H1 (cell line): ENCODE measurements at regions not wholly inside any gene's neighbourhood (a gene's known extent, or its start where the extent isn't known, plus 50 kb on each side); places are given as distances from the start of the nearest gene placed in this dataset.

Source experiments
- CTCF ChIA-PET: fragments of 300-600 bp; sonication (Branson Sonifier 250); formaldehyde crosslinking; loops from one replicate; lab custom pipeline; 2021; ENCODE audit not compliant: partially characterized antibody; lab: Charles Lee
- POLR2A ChIA-PET: fragments of 300-600 bp; sonication (Branson Sonifier 250); formaldehyde crosslinking; loops from one replicate; lab custom pipeline; 2021; ENCODE audit warnings: inconsistent platforms; ENCODE audit not compliant: partially characterized antibody; lab: Charles Lee
- DNase-seq, 2 experiments: peaks; one replicate each; pipeline versions ENCODE4 v3.0.0 to v3.0.0-alpha.2; 2010 to 2022; ENCODE audit warnings: low spot score in 2 of 2, low read depth in 1 of 2, mixed read lengths in 1 of 2
- FAIRE-seq: peaks from 2 replicates; lab custom pipeline; 2011; peaks lifted over from hg19 to GRCh38; lab: Jason Lieb, UNC
- H2AFZ ChIP-seq: 2 replicates; pipeline ENCODE4 v1.8.1; 2012; ENCODE audit warnings: low read length, inconsistent platforms
- H2AK5ac ChIP-seq: 2 replicates; pipeline ENCODE4 v1.6.1; 2013; ENCODE audit warnings: low read depth, low read length
- H2BK120ac ChIP-seq: replicated peaks from 2 replicates; pipeline ENCODE3; 2013; ENCODE audit warnings: low read depth, low read length, inconsistent platforms
- H2BK12ac ChIP-seq: 2 replicates; pipeline ENCODE4 v1.6.1; 2013; ENCODE audit warnings: low read depth, low read length
- H2BK15ac ChIP-seq: 2 replicates; pipeline ENCODE4 v1.6.1; 2013; ENCODE audit warnings: low read length
- H2BK20ac ChIP-seq: 2 replicates; pipeline ENCODE4 v1.6.1; 2013; ENCODE audit warnings: low read length
- H2BK5ac ChIP-seq: 2 replicates; pipeline ENCODE4 v1.6.1; 2013; ENCODE audit warnings: low read depth, low read length
- H3K14ac ChIP-seq: 2 replicates; pipeline ENCODE4 v1.6.1; 2013; ENCODE audit warnings: inconsistent platforms; ENCODE audit not compliant: insufficient read length
- H3K18ac ChIP-seq: 2 replicates; pipeline ENCODE4 v1.6.1; 2013; ENCODE audit warnings: low read length; ENCODE audit errors: extremely low read depth
- H3K23ac ChIP-seq: 2 replicates; pipeline ENCODE4 v1.6.1; 2013; ENCODE audit warnings: inconsistent platforms; ENCODE audit not compliant: insufficient read length
- H3K23me2 ChIP-seq: 2 replicates; pipeline ENCODE4 v1.6.1; 2013; ENCODE audit warnings: low read depth, low read length
- H3K27ac ChIP-seq: 2 replicates; pipeline ENCODE4 v1.6.1; 2011; ENCODE audit warnings: low read depth, low read length, inconsistent platforms
- H3K27me3 ChIP-seq, 4 experiments: replicated peaks in 1 of 4; 1 replicate in 1 of 4; 2 replicates in 3 of 4; pipeline versions ENCODE4 v1.6.1 to v1.8.1; 2011 to 2013; ENCODE audit warnings: low read length in 3 of 4, mild to moderate bottlenecking in 3 of 4, inconsistent platforms in 2 of 4, mixed read lengths in 2 of 4, moderate library complexity in 1 of 4; ENCODE audit not compliant: control insufficient read depth in 3 of 4, insufficient read depth in 3 of 4; ENCODE audit errors: extremely low read depth in 1 of 4
- H3K36me3 ChIP-seq, 4 experiments: 2 replicates each; pipeline versions ENCODE4 v1.6.1 to v1.8.1; 2011 to 2013; ENCODE audit warnings: mild to moderate bottlenecking in 4 of 4, low read length in 3 of 4, moderate library complexity in 2 of 4, control low read depth in 1 of 4, inconsistent platforms in 1 of 4; ENCODE audit not compliant: insufficient read depth in 4 of 4, control insufficient read depth in 2 of 4
- H3K4ac ChIP-seq: replicated peaks from 2 replicates; pipeline ENCODE3; 2013; ENCODE audit warnings: low read length, low read depth, mixed read lengths, inconsistent platforms; ENCODE audit not compliant: insufficient read length
- H3K4me1 ChIP-seq, 4 experiments: replicated peaks in 1 of 4; 1 replicate in 1 of 4; 2 replicates in 3 of 4; pipeline versions ENCODE4 v1.6.1 to v1.8.1; 2011 to 2013; ENCODE audit warnings: low read length in 3 of 4, inconsistent platforms in 2 of 4, mixed read lengths in 1 of 4; ENCODE audit not compliant: insufficient read depth in 4 of 4, control insufficient read depth in 3 of 4
- H3K4me2 ChIP-seq, 2 experiments: 2 replicates each; pipeline versions ENCODE4 v1.6.1 to v1.8.1; 2011 to 2013; ENCODE audit warnings: low read depth in 2 of 2, low read length in 2 of 2, control low read depth in 1 of 2, inconsistent platforms in 1 of 2, mild to moderate bottlenecking in 1 of 2; ENCODE audit not compliant: insufficient read depth in 1 of 2
- H3K4me3 ChIP-seq, 4 experiments: fragments of 200-600, 300-600 bp in 1 of 4; sonication (generic), shearing (Covaris generic), sonication (Bioruptor Twin) in 1 of 4; 2 replicates each; pipeline versions ENCODE4 v1.5.1 to v1.8.1; 2011 to 2016; ENCODE audit warnings: low read length in 4 of 4, low read depth in 3 of 4, control low read depth in 2 of 4, inconsistent platforms in 2 of 4, mild to moderate bottlenecking in 2 of 4, mixed read lengths in 1 of 4, moderate library complexity in 1 of 4; ENCODE audit not compliant: insufficient read depth in 2 of 4; ENCODE audit errors: extremely low read depth in 1 of 4
- H3K56ac ChIP-seq: replicated peaks from 2 replicates; pipeline ENCODE3; 2013; ENCODE audit warnings: low read depth, mild to moderate bottlenecking, mixed read lengths, low read length, inconsistent platforms; ENCODE audit not compliant: insufficient read length
- H3K79me1 ChIP-seq: 2 replicates; pipeline ENCODE4 v1.6.1; 2013; ENCODE audit warnings: low read depth, low read length, control low read depth
- H3K79me2 ChIP-seq, 2 experiments: 2 replicates each; pipeline versions ENCODE4 v1.6.1 to v1.8.1; 2012 to 2013; ENCODE audit warnings: low read length in 2 of 2, mild to moderate bottlenecking in 2 of 2, inconsistent platforms in 1 of 2; ENCODE audit not compliant: insufficient read depth in 2 of 2, control insufficient read depth in 1 of 2
- H3K9ac ChIP-seq, 4 experiments: replicated peaks in 1 of 4; 1 replicate in 1 of 4; 2 replicates in 3 of 4; pipeline versions ENCODE4 v1.6.1 to v1.8.1; 2011 to 2013; ENCODE audit warnings: low read depth in 3 of 4, low read length in 3 of 4, control low read depth in 2 of 4, mild to moderate bottlenecking in 2 of 4, moderate library complexity in 2 of 4, inconsistent platforms in 1 of 4; ENCODE audit errors: extremely low read depth in 1 of 4
- H3K9me3 ChIP-seq, 2 experiments: 2 replicates each; pipeline versions ENCODE4 v1.6.1 to v1.8.1; 2012 to 2013; ENCODE audit warnings: mild to moderate bottlenecking in 2 of 2, moderate library complexity in 2 of 2, control low read depth in 1 of 2, inconsistent platforms in 1 of 2, low read depth in 1 of 2, low read length in 1 of 2, mixed read lengths in 1 of 2; ENCODE audit not compliant: insufficient read depth in 2 of 2
- H4K20me1 ChIP-seq, 2 experiments: replicated peaks in 1 of 2; 2 replicates each; pipeline versions ENCODE3 to v1.8.1; 2011 to 2013; ENCODE audit warnings: inconsistent platforms in 2 of 2, low read length in 2 of 2, mild to moderate bottlenecking in 1 of 2; ENCODE audit not compliant: insufficient read depth in 2 of 2, control insufficient read depth in 1 of 2
- H4K5ac ChIP-seq: 2 replicates; pipeline ENCODE4 v1.6.1; 2013; ENCODE audit warnings: low read length, low read depth, mixed read lengths, inconsistent platforms; ENCODE audit not compliant: insufficient read length
- H4K8ac ChIP-seq: 2 replicates; pipeline ENCODE4 v1.8.0; 2013; ENCODE audit warnings: mild to moderate bottlenecking, moderate library complexity, low read length, inconsistent platforms; ENCODE audit not compliant: insufficient read depth; ENCODE audit errors: extremely low read depth
- H4K91ac ChIP-seq: replicated peaks from 2 replicates; pipeline ENCODE3; 2013; ENCODE audit warnings: low read length, mixed read lengths, inconsistent platforms; ENCODE audit not compliant: insufficient read length
- EGR1 ChIP-seq: IDR thresholded peaks from 2 replicates; pipeline ENCODE4 v1.6.1; 2011; ENCODE audit warnings: low read depth, low read length, borderline replicate concordance
- POLR2AphosphoS5 ChIP-seq: IDR thresholded peaks from 2 replicates; pipeline ENCODE4 v1.6.1; 2011; ENCODE audit warnings: low read depth, low read length
- RAD21 ChIP-seq, 2 experiments: IDR thresholded peaks in 1 of 2; conservative IDR thresholded peaks in 1 of 2; 2 replicates each; pipeline ENCODE4 v1.6.1; 2011; ENCODE audit warnings: low read depth in 2 of 2, low read length in 2 of 2, improper control_type of control experiment in 1 of 2, inconsistent platforms in 1 of 2, mild to moderate bottlenecking in 1 of 2, moderate library complexity in 1 of 2
- RBBP5 ChIP-seq: IDR thresholded peaks from 2 replicates; pipeline ENCODE4 v1.7.1; 2012; ENCODE audit warnings: low read depth, mild to moderate bottlenecking, inconsistent platforms, low read length, moderate library complexity, borderline replicate concordance
- RXRA ChIP-seq: IDR thresholded peaks from 2 replicates; pipeline ENCODE4 v1.6.1; 2011; ENCODE audit warnings: low read depth, mild to moderate bottlenecking, low read length, moderate library complexity; ENCODE audit not compliant: insufficient read depth
- SP4 ChIP-seq: IDR thresholded peaks from 2 replicates; pipeline ENCODE4 v1.6.1; 2012; ENCODE audit warnings: low read length, inconsistent platforms
- TBP ChIP-seq: IDR thresholded peaks from 2 replicates; pipeline ENCODE4 v1.6.1; 2011; ENCODE audit warnings: low read depth, low read length, improper control_type of control experiment
- WGBS, 2 experiments: shearing (Covaris generic) in 1 of 2; methylation state at CpG; one replicate each; pipeline versions ENCODE4 v1.1.6 to v1.1.7; 2013 to 2015; ENCODE audit warnings: low lambda C conversion rate in 2 of 2, mixed read lengths in 2 of 2, inconsistent platforms in 1 of 2, low coverage in 1 of 2, missing lambda C conversion rate in 1 of 2; ENCODE audit not compliant: insufficient replicate concordance in 2 of 2, insufficient coverage in 1 of 2, insufficient read length in 1 of 2; ENCODE audit errors: extremely low coverage in 1 of 2, missing lambda C conversion rate in 1 of 2; 5-methylcytosine and 5-hydroxymethylcytosine counted together

DNA sequence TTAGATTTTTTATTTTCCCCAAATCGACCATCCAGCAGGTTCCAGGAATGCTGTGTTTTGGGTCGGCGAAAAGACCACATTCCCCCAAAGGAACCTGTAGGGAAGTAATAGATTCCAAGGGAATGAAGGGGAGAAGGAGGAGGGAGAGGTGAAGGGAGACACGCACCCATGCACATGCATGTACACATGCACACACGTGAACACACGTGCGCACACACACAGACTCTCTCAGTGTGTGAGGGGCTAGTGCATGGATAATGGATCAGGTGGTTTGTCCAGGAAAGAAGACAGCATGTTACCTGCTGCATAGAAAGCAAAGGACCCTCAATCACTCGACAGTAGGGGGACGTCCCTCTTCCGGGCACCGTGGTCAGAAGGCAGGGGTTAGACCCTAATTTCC lies 52.4 kb upstream of the PDE10A start:
- Histone ChIP-seq H2BK15ac (no peak overlapping the region), H3K9me3 (no peaks in the 10 kb centered on the region), H2BK5ac (no peak overlapping the region), H3K56ac (no peak overlapping the region), H3K36me3 (no peaks in the 10 kb centered on the region), H3K9ac (no peak overlapping the region), H2AFZ (no peak overlapping the region), H3K23me2 (no peaks in the 10 kb centered on the region), H3K23ac (no peak overlapping the region), H3K27me3 (no peaks in the 10 kb centered on the region), H3K4me2 (no peak overlapping the region), H3K4ac (no peak overlapping the region), H2AK5ac (no peak overlapping the region), H2BK12ac (0 out of 2 replicates have a peak overlapping the region, but pooled peaks have one; percentile 9), H3K79me2 (no peaks in the 10 kb centered on the region), H3K18ac (no peak overlapping the region), H4K91ac (no peak overlapping the region), H4K5ac (no peak overlapping the region), H4K8ac (peak overlapping the region; percentile 60; the same call in 1 of the 2 replicates), H3K4me1 (no peaks in the 10 kb centered on the region), H3K14ac (no peak overlapping the region), H2BK120ac (no peak overlapping the region), H3K27ac (no peak overlapping the region), H2BK20ac (no peak overlapping the region), H4K20me1 (no peaks in the 10 kb centered on the region), H3K79me1 (no peaks in the 10 kb centered on the region), H3K4me3 (no peak overlapping the region)
- ChIA-PET CTCF (interaction anchor here (1.1 to 2.1 kb wide), 5 partner anchors 10 to 135 kb away, joined by 3 to 7 read pairs (median 4); no protein-coding TSS in a partner anchor), POLR2A (no interaction called here)
- DNase-seq (no peak), FAIRE-seq (no peak)
- TF ChIP-seq TBP: no peak
- TF ChIP-seq RAD21 (IDR thresholded peaks at IDR 0.05 in 1 of 2, conservative IDR thresholded peaks at IDR 0.05 in 1 of 2; ENCODE audit: low read depth in 2 of 2, low read length in 2 of 2): no peak
- no peak for TF ChIP-seq EGR1
- no peak for TF ChIP-seq RXRA
- TF ChIP-seq SP4: no peak
- TF ChIP-seq POLR2AphosphoS5: no peak
- TF ChIP-seq RBBP5: no peak
- WGBS, 2 experiments: 91% methylated on average over 11 of the region's 11 CpGs; no CpG with 5 or more reads in 1 of the 2 experiments
